ENCODE measurements at regions not wholly inside any gene's neighbourhood (a gene's known extent, or its start where the extent isn't known, plus 50 kb on each side); places are given as distances from the start of the nearest gene placed in this dataset.

- CTCF ChIA-PET, result no interaction called here
- POLR2A ChIA-PET, result no interaction called here
These were observed 98.0 kb upstream of the PLEKHG7 start for GRCh38 chr12:92604786-92605185.

GRCh38 chr12:92603741-92604432 lies 98.9 kb upstream of the PLEKHG7 start:
- no peak for DNase-seq
- H3K79me2 ChIP-seq (ENCODE audit: insufficient read depth), result no peaks in the 10 kb centered on the region
- ChIA-PET CTCF (interaction anchor here (0.6 kb wide), 1 partner anchor 469 kb away, joined by 3 read pairs; no protein-coding TSS in a partner anchor), POLR2A (no interaction called here)
- no peaks in the 10 kb centered on the region for H3K27me3 ChIP-seq (ENCODE audit: insufficient read depth)
- no peaks in the 10 kb centered on the region for H3K36me3 ChIP-seq (replicated peaks in 1 of 2; ENCODE audit: control insufficient read depth in 1 of 2, insufficient read depth in 2 of 2, low read length in 1 of 2)
- no peak overlapping the region for H3K4me3 ChIP-seq (ENCODE audit: low read depth in 2 of 2, low read length in 1 of 2)
- no peak overlapping the region for H3K9ac ChIP-seq
- no peaks in the 10 kb centered on the region for H3K9me3 ChIP-seq
- 75% methylated on average over 2 of the region's 2 CpGs for WGBS (ENCODE audit: low lambda C conversion rate)
- H3K4me2 ChIP-seq, result no peak overlapping the region
- peaks cover 14% of the 10 kb centered on the region for H3F3A ChIP-seq (replicated peaks; ENCODE audit: insufficient read depth)
- no peaks in the 10 kb centered on the region for H4K20me1 ChIP-seq (ENCODE audit: insufficient read depth)
- no peak overlapping the region for H3K27ac ChIP-seq (ENCODE audit: low read depth in 2 of 2, low read length in 1 of 2)
- no peak for TF ChIP-seq NRF1 (IDR thresholded peaks at IDR 0.05; ENCODE audit: low read depth, low read length)
- TF ChIP-seq EZH2phosphoT487 (IDR thresholded peaks at IDR 0.05; ENCODE audit: borderline replicate concordance, low read depth), result no peak
- TF ChIP-seq YY1 (IDR thresholded peaks at IDR 0.05; ENCODE audit: low read depth), result no peak
- no peak for TF ChIP-seq TAF1 (IDR thresholded peaks at IDR 0.05; ENCODE audit: borderline replicate concordance, low read depth, low read length)
- no peak for TF ChIP-seq USF2 (IDR thresholded peaks at IDR 0.05; ENCODE audit: borderline replicate concordance, low read depth, low read length)
- no peak for TF ChIP-seq MEF2A (IDR thresholded peaks at IDR 0.05; ENCODE audit: borderline replicate concordance, low read depth)
- peak; percentile 36 for TF ChIP-seq CTCF (IDR thresholded peaks at IDR 0.05)
- H3K4me1 ChIP-seq (ENCODE audit: control insufficient read depth in 1 of 2, insufficient read depth in 2 of 2, low read depth in 1 of 2, low read length in 1 of 2), result no peaks in the 10 kb centered on the region
- no peaks in the 10 kb centered on the region for H3K9me2 ChIP-seq
- H2AFZ ChIP-seq (ENCODE audit: low read depth), result no peak overlapping the region

More at GRCh38 chr12:92604786-92605185, 98.0 kb upstream of the PLEKHG7 start:
- Histone ChIP-seq H3K4me1 (ENCODE audit: control insufficient read depth in 1 of 2, insufficient read depth in 2 of 2, low read depth in 1 of 2, low read length in 1 of 2) (no peaks in the 10 kb centered on the region), H3K9me3 (no peaks in the 10 kb centered on the region), H3K79me2 (ENCODE audit: insufficient read depth) (no peaks in the 10 kb centered on the region), H3K4me3 (ENCODE audit: low read depth in 2 of 2, low read length in 1 of 2) (no peak overlapping the region), H3K9me2 (no peaks in the 10 kb centered on the region), H3K27ac (ENCODE audit: low read depth in 2 of 2, low read length in 1 of 2) (no peak overlapping the region), H4K20me1 (ENCODE audit: insufficient read depth) (no peaks in the 10 kb centered on the region), H3K36me3 (replicated peaks in 1 of 2; ENCODE audit: control insufficient read depth in 1 of 2, insufficient read depth in 2 of 2, low read length in 1 of 2) (no peaks in the 10 kb centered on the region), H3K4me2 (no peak overlapping the region), H3K9ac (no peak overlapping the region), H3K27me3 (ENCODE audit: insufficient read depth) (no peaks in the 10 kb centered on the region), H3F3A (replicated peaks; ENCODE audit: insufficient read depth) (peaks cover 14% of the 10 kb centered on the region), H2AFZ (ENCODE audit: low read depth) (no peak overlapping the region)
- TF ChIP-seq MEF2A (IDR thresholded peaks at IDR 0.05; ENCODE audit: borderline replicate concordance, low read depth), result no peak
- no peak for TF ChIP-seq FOXM1 (IDR thresholded peaks at IDR 0.05; ENCODE audit: low read depth)
- DNase-seq, result no peak
